ENCODE measurements at regions not wholly inside any gene's neighbourhood (a gene's known extent, or its start where the extent isn't known, plus 50 kb on each side); places are given as distances from the start of the nearest gene placed in this dataset.

GRCh38 chr2:212945526-212945925 lies 205.9 kb downstream of the IKZF2 start:
- in situ Hi-C loops (cut with HindIII; ENCODE audit: low sequenced_read_pairs) = no loop called here

DNA sequence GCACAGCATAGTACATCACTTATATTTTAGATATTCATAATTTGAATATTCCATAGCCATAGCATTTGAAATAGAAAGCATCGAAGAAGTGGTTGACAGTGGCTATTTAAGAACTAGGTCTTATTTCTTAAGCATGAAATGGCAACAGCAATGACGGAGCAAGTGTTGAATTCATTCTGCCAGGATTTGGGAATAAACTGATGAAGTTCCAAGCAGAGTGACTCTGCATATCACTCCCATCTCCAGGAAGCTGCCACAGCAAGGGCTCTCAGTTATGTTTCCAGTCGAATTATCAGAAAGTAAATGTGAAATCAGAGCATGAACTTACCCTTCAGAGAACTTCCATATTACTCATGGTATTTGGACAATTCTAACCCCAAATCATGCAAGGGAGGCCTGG lies 208.1 kb downstream of the IKZF2 start:
- in situ Hi-C loops (cut with HindIII; ENCODE audit: low sequenced_read_pairs) = no loop called here

GRCh38 chr2:212941361-212941760 lies 210.1 kb downstream of the IKZF2 start:
- in situ Hi-C loops (cut with HindIII; ENCODE audit: low sequenced_read_pairs) = no loop called here

DNA sequence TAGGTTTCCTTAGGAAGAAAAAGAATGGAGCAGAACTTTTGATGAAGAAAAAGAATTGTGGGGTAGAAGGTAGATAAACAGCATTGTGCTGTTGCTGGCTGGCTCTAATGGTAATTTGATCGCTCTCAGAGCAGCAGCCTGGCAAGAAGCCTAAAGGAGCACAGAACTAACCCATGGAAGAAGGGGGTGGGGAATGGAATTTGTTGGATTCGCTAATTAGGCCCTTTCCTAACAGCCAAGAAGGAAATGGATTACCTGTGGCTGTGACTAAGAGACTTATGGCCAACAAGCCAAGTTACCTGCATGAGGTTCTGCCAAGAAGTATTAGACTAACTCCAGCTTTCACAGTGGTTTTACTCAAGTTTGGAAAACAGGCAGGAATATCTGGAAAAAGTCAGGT lies 210.6 kb downstream of the IKZF2 start:
- in situ Hi-C loops (cut with HindIII; ENCODE audit: low sequenced_read_pairs) = no loop called here

DNA sequence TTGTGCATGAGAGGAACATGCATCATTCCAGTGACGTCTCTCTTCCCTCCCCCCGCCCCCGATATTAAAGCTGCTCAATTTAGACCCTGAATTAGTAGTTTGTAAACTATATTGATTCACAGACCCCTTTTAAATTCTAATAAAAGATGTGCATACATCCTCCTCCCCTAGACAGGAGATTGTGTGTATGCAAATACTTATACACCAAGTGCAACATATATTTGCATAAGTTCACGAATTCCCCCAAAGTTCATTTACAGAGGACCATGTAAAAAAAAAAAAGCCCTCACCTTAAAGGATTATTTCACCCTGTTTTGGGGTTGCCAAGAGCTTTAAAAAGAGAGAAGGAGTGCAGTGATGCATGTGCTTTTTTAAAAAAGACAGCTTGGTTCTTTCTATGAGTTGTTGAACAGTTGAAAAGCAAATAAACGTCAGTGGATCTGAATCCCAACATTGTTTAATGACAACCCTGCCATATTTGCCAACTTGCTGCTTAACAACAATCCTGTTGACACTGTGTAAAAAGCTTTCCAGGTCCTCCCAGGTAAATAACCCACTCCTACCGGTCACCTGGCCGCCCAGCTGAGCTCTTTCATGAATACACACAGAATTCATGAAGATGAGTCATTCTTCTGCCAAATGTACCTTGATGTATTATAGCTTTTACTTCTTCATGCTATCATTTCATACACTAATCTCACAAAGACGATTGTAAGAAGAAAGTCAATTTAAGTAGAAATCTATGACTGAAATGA lies 211.5 kb downstream of the IKZF2 start:
- in situ Hi-C loops (cut with HindIII; ENCODE audit: low sequenced_read_pairs) = no loop called here

GRCh38 chr2:212938144-212938793 lies 213.1 kb downstream of the IKZF2 start:
- in situ Hi-C loops (cut with HindIII; ENCODE audit: low sequenced_read_pairs) = no loop called here

DNA sequence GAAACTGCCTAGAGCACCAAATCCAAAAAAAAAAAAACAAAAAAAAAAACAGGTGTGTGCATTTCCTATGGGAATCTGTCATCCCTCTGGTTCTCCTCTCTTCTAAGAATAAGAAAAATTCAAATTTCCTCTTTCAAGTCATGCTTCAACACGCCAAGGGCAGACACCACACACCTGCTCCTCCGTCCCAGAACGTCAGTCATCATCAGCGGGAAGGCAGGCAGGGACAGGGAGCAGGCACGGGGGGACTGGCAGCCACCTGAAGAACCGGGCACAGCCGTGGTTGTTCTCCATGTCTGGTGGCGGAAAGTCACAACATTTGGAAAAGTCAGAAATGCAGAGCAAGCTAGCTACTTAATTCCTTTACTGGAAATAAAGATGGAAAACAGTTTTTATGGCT lies 214.8 kb downstream of the IKZF2 start:
- in situ Hi-C loops (cut with HindIII; ENCODE audit: low sequenced_read_pairs) = no loop called here

DNA sequence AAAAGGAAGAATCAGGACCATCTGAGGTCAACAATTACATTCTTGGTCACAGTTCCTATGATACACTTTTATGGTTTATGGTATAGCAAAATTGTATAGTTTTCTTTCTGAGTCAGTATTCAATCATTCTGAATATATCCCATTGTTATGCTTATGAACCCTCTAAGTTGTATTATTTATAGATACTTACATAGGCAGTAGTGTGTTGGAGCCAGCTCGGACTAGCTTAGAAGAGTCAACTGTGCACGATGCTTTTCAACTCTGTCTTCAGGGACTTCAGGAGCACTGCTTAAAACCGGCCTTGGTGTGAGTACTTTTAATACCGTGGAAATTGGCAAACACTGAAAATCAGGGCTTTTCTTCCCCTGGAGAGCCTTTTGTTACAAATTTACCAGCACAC lies 215.7 kb downstream of the IKZF2 start:
- in situ Hi-C loops (cut with HindIII; ENCODE audit: low sequenced_read_pairs) = no loop called here

DNA sequence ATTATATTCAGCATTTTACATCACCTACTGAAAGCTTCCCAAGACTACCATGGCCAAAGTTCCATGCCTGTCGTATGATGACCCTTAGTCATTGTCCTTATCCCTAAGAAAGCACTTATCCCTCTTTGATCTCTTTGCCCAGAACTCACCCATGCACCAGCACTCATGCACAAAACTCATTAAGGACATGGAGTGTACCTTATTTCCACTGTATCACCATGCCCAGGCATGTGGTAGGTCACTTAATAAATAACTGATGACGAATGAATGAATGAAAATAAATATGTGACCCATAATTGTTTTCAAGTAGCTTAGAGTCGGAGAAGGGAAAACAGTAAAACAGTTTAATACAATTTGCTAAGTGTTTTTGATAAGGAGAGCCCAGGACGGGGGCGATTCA lies 220.1 kb downstream of the IKZF2 start:
- in situ Hi-C loops (cut with HindIII; ENCODE audit: low sequenced_read_pairs) = no loop called here

DNA sequence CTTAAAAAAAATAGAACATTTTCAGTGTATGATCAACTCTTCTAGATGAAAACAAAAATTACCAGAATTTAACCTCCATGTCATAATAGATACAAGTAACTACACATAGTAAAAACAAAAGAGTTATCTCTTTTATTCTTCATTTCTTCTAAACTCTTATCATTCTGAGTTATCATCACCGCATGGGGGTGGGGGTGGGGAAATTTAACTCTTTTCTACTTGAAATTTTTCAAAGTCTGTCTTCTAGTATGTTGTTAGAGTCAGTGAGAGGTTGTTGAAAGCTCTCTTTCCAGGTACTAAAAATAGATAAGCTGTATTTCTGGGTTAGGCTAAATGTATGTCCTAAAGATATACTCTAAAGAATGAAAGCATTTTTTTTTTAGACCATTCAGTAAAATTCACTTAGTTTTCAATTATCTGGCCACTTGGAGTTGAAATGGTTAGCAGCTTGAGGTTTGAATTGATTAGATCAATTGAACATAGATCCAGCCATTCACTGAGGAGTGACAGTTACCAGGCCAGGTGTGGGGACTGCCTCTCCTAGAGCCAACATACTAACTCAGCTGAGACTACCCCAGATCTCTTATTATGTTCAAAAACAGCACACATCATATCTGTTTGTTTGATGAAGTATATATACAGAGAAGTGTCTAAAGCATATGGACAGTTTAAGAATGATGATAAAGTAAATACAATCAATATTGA lies 220.7 kb downstream of the IKZF2 start:
- in situ Hi-C loops (cut with HindIII; ENCODE audit: low sequenced_read_pairs) = no loop called here

- in situ Hi-C loops (cut with HindIII; ENCODE audit: low sequenced_read_pairs) = no loop called here
These were observed 221.4 kb downstream of the IKZF2 start for GRCh38 chr2:212929971-212930370.

- in situ Hi-C loops (cut with HindIII; ENCODE audit: low sequenced_read_pairs) = no loop called here
These were observed 222.3 kb downstream of the IKZF2 start for GRCh38 chr2:212929116-212929515.

GRCh38 chr2:212928681-212929080 lies 222.7 kb downstream of the IKZF2 start:
- in situ Hi-C loops (cut with HindIII; ENCODE audit: low sequenced_read_pairs) = no loop called here

DNA sequence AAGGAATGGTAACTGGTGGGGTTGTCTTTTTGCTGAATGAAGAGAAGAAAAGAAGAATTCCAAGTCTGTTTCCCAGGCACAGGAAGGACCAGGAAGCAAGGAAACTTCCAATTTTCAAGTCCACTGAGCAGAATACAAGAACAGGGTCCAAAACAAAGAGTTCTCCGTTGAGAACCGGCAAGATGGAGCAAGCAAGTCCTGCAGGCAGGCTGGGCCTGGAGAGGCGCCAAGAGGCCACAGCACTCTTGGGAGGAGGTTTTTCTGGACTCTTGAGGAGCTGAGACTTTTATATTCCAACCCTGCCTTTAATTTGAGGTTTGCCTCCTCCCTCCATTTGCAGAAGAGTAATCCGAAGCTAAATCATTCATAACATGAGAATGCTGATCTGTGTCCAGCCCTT lies 224.5 kb downstream of the IKZF2 start:
- in situ Hi-C loops (cut with HindIII; ENCODE audit: low sequenced_read_pairs) = no loop called here

DNA sequence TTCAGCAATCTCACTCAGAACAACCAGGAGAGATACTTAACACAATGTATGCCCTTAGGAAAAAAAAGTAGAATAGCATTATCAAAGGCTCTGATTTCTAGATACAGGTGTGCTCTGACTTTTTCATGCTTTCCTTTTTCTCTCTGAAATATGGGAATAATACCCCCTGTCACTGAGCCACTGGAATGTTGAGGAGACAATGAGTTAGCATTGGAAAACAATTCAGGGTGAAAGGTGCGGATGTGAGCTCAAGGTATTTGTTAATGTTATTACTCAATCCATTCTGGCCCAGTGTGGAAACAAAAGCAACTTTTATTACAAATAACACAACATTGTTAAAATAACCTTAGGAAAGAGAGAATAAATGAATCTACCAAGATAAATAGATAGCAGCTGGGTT lies 228.0 kb downstream of the IKZF2 start:
- in situ Hi-C loops (cut with HindIII; ENCODE audit: low sequenced_read_pairs) = no loop called here

DNA sequence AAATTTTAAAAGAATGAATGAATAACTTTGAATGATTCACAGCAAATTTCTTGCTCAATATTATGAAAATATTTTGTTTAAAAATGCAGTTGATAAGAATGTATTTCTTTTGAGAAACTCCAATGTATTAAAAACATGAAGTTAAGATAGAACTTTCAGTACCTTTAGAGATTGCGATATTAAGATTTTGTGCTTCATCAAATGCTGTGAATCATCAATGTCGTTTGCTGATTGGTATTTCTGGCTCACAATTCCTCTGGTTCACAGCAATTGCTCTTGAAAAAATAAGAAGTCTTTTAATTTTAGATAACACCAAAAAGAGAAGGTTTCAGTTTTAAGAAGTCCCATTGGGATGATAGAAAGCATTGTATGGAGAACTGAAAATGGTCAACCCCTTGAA lies 228.7 kb downstream of the IKZF2 start:
- in situ Hi-C loops (cut with HindIII; ENCODE audit: low sequenced_read_pairs) = no loop called here

DNA sequence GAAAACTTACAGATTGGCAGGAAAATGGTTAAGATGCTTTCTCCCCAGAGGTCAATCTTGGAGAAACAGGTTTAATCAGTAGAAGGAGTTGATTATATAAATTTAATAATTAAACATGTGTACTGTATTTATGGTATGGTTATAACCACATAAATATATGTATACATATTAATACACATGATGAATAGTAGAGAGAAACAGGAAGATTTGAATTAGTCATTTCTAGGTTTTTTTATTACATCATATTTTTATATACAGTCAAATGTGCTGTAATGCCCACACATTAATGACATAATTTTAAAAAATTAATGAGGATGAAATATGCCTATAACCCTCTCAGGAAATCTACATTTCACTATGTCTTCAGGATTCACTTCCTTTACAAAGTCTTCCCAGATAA lies 229.7 kb downstream of the IKZF2 start:
- in situ Hi-C loops (cut with HindIII; ENCODE audit: low sequenced_read_pairs) = no loop called here

- in situ Hi-C loops (cut with HindIII; ENCODE audit: low sequenced_read_pairs) = no loop called here
These were observed 230.4 kb downstream of the IKZF2 start for GRCh38 chr2:212921061-212921460.

GRCh38 chr2:212919238-212919637 lies 232.2 kb downstream of the IKZF2 start:
- in situ Hi-C loops (cut with HindIII; ENCODE audit: low sequenced_read_pairs) = no loop called here

DNA sequence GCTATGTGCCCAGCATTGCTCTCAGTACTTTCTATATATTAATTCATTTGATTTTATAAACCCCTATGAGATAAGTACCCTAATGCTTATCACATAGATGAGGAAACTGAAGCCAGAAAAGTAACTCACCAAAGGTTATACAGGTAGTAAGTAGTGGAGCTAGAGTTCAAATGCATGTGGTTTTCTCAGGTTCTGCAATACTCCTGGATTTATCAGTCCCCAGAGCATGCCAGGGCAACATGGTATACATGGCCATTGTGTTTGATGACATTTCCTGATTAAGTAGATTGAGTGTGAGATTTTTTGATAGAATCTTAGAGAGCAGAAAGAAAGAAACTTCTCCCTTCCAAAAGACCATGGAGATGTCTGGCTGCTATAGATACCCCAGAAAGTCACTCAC lies 233.1 kb downstream of the IKZF2 start:
- in situ Hi-C loops (cut with HindIII; ENCODE audit: low sequenced_read_pairs) = no loop called here

DNA sequence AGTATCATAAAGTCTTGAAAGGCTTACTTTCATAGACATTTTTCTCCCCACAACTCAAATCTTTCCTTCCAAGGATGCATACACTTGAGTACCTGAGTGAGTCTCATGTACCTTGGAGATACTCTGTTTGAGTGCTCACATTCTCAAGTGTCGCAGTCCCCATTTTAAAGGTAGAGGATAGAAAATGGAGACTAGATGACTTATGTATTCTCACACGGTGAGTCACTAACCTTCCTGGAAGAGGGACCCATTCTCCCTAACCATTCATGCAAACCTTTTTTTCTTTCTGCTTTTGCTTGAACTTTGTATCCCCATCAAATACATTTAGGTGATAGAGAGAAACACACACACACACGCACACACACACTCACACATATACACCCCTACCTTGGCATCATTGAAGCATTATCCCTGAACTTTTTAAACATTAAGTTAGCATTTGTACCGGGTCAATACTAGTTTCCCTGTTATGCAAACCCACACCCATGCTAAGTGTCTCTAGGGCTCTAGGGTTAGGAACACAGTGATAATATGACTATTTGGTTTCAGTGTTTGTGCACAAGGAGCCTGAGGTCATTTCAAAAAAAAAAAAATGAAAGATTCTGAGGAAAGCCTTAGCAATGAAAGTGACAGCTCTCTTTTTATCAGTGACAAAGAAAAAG lies 236.2 kb downstream of the IKZF2 start:
- in situ Hi-C loops (cut with HindIII; ENCODE audit: low sequenced_read_pairs) = no loop called here

DNA sequence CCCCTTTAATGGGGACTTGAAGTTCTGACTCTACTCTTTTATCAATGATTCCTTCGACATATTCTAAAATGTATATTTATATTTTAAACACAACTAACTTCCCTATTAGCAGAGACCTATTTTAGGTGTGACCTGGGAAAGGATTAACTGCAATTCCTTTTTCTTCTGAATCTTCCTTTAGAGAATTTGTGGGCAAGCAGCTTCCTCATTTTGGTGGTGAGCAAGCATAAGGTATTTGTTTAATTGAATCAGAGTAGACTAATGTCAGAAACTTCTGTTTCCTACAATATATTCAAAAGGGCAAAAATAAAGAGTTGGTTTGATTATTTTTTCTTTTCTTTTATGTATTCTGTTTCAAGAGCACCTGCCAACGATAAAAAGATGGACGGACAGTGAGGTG lies 237.0 kb downstream of the IKZF2 start:
- in situ Hi-C loops (cut with HindIII; ENCODE audit: low sequenced_read_pairs) = no loop called here

All from endothelial cell of hepatic sinusoid (primary cell).